GM18858 (cell line): ENCODE measurements at regions not wholly inside any gene's neighbourhood (a gene's known extent, or its start where the extent isn't known, plus 50 kb on each side); places are given as distances from the start of the nearest gene placed in this dataset.
"Not testable (repeated sequence)": the region's sequence is repeated elsewhere in the genome, so short reads cannot be mapped to it uniquely, and the experiment has no call there.

Source experiments
- ATAC-seq: cut with Tn5 transposase; IDR thresholded peaks from one replicate; pipeline ENCODE4 v1.9.1; 2021; ENCODE audit not compliant: unreplicated experiment

DNA sequence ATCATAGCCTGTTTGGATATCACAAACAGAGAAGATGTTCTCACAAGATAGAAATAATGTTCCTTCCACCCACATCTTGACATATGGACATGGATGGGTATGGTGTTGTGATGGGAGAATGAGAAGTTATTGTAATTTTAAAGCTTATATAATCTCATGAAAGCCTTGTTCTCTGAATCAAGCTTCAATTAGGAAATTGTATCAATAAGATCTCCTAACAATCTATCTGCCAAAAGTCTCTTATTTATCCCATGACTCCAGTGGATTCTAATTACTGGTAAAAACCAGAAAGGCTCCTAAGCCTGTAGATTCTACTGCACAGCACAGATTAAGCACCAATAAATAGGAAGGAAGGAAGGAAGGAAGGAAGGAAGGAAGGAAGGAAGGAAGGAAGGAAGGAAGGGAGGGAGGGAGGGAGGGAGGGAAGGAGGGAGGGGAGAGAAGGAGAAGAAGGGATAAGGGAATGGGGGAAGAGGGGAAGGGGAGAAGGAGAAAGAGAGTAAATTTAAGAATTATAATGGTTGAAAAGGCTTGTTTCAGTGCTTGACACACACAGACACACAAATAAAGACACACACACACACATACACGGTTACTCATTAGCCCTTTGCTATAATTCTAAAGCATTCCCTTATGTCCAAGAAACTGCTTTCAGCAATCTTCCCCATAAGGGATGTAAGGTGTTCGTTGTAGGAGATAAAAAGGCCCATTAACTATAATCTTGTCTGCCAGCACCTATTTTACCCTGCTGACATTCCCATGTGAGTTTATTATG is 258.0 kb upstream of the API5 start:
- ATAC-seq: no peak

DNA sequence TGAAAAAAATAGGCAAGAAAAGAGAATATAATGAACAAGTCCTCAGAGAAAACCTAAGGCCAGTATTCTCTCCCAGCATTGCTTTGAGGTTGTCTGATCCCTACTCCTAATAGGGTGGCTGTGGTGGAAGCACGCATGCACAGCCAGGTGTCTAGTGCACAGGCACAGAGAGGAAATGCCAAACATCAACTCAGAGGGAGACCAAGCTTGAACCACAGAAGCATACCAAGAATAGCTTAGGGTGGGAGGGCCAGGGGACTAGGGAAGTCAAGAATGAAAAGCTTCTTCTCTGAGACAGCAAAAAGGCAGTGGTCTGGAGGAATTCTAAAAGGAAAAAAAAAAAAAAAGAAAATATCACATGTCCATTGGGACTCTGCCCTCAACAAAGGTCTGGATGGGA is 244.1 kb upstream of the API5 start:
- no peak for ATAC-seq

DNA sequence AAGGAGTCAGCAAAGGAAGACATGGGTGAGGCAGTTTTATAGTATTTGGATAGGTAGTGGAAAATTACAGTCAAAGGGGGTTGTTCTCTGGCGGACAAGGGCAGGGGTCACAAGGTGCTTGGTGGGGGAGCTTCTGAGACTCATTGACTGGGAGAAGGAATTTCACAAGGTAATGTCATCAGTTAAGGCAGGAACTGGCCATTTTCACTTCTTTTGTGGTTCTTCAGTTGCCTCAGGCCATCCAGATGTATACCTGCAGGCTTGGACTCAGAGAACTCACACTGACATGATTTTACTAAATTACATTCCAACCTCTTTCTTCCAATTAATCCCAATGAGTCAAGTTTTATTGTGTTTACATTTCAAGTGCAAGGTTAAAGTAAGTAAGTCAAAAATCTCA is 240.5 kb upstream of the API5 start:
- ATAC-seq: no peak

- no peak for ATAC-seq
These were observed 239.7 kb upstream of the API5 start for GRCh38 chr11:43072096-43072495.

DNA sequence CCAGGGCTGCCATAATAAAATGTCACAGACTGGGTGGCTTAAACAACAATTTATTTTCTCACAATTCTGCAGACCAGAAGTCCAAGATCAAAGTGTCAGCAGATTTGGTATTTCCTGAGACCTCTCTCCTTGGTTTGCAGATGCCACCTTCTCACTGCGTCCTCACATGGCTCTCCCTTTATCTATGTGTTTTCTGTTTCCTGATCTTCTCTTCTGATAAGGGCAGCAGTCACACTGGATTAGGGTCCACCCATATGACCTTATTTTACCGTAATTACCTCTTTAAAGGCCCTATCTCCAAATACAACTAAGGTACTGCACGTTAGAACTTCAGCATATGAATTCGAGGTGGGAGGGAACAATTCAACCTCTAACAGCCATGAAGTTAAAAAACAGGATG is 238.9 kb upstream of the API5 start:
- no peak for ATAC-seq

GRCh38 chr11:43074810-43075209 is 237.0 kb upstream of the API5 start:
- ATAC-seq: no peak

DNA sequence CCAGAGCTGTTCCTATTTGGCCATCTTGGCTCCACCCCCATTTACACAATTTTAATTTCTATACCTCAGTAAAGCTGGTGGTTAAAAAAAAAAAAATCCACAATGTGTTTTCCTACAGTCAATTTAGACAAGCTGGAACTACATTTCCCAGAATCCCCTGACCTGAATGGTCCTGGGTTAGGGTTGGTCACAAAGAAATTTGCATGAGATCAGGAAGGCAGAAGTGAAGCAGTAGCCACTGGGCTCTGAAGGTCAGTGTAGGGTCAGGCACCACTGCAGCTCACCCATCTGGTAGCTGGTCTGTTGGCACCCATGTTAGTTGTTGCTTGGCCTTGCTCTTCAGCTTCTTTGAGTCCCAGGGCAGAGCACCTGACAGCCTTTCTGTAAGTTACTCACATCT is 210.7 kb upstream of the API5 start:
- no peak for ATAC-seq

- ATAC-seq: no peak
These were observed 195.7 kb upstream of the API5 start for GRCh38 chr11:43116071-43116470.

- ATAC-seq: no peak
These were observed 192.4 kb upstream of the API5 start for GRCh38 chr11:43119275-43119970.

DNA sequence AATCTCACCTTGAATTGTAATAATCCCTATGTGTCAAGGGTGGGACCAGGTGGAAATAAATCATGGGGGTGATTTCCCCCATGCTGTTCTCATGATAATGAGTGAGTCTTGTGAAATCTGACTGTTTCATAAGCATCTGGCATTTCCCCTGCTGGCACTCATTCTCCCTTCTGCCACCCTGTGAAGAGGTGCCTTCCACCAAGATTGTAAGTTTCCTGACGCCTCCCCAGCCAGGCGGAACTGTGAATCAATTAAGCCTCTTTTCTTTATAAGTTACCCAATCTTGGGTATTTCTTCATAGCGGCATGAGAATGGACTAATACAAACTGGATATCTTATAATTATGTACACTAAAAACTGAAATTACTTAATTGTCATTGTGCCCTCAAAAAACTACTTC is 189.2 kb upstream of the API5 start:
- ATAC-seq: no peak

- ATAC-seq: no peak
These were observed 188.4 kb upstream of the API5 start for GRCh38 chr11:43123443-43123842.

- no peak for ATAC-seq
These were observed 187.4 kb upstream of the API5 start for GRCh38 chr11:43124272-43124935.

GRCh38 chr11:43129329-43129728 is 182.5 kb upstream of the API5 start:
- no peak for ATAC-seq

DNA sequence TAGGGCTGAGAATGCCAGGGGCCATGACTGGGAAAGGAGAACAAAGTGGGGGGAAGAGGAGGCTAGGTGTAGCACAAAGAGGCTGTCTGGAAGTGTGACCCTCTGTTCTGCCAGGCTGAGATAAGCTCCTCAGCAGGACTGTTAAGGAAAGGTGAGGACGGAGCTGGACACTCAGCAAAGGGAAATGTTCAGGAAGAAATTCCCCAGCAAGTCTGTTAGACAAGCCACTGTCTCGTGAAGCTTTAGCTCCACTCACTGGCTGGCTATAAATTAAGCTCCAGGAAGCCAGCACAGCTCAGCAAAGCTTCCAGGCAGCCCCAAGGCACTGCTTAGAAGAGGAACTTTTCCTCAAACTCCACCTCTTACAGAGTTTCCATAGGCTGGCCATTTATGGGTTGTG is 181.2 kb upstream of the API5 start:
- no peak for ATAC-seq

DNA sequence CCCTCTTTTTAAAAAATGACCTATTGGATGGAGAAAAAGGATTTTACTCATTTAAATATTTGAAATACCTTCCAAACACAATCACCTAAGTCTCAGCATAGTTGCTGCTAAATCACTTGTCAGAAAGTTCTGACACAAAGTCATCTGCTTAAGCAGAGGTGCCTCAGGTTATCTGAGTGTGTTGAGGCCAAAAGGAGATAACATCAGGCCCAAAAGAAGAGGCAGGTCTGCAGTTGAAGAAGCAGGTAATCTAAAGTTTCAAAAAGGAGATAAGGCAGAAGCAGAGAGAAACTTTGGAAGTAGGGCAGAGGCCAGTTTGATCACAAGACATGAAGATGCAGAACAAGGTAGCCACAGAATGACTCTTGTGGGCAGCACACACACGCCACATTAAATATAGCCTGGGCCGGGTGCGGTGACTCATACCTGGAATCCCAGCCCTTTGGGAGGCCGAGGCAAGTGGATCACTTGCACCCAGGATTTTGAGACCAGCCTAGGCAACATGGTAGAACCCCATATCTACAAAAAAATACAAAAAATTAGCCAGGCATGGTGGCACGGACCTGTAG is 175.7 kb upstream of the API5 start:
- peak; percentile 53 for ATAC-seq

GRCh38 chr11:43138621-43139140 is 173.1 kb upstream of the API5 start:
- ATAC-seq: no peak

DNA sequence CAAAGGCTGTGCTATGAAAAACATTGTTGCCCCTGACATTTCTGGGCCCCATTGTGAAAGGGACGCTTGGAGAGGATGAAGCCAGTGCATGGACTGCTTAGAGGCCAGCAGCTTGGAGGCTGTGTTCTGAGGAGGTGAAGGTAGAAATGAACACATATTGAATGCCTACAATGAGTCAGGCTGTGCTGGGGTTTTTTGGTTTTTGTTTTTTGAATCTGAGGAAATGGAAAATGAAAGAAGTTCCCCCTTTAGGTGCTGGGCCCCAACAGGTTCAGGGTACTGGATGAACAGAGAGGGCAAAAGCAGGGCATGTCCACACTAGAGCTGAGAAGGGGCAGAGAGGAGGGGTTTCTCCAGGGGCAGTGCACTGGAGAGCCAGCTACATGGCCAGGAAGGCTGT is 166.1 kb upstream of the API5 start:
- peak; percentile 93 for ATAC-seq

- ATAC-seq: no peak
These were observed 161.1 kb upstream of the API5 start for GRCh38 chr11:43150697-43151096.

GRCh38 chr11:43164831-43165230 is 147.0 kb upstream of the API5 start:
- ATAC-seq: no peak

DNA sequence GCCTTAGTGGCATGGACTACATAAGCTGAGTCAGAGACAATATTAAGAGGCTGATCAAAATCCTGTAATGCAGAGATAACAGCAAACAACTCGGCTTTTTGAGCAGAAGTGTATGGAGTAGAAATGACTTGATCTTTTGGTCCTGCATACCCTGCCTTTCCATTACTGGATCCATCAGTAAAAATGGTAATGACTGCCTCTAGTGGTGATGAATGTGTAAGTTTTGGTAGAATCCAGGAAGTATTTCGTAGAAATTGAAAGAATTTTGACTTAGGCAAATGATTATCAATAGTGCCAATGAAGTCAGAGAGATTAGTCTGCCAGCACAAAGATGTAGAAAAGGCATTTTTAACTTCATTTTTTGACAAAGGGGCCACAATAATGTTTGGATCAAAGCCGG is 146.4 kb upstream of the API5 start:
- ATAC-seq: not testable (repeated sequence)

GRCh38 chr11:43168241-43168640 is 143.6 kb upstream of the API5 start:
- ATAC-seq: not testable (repeated sequence)

GRCh38 chr11:43172477-43172876 is 139.3 kb upstream of the API5 start:
- ATAC-seq: no peak
